Neural progenitor cell (in vitro differentiated cells): ENCODE measurements at regions not wholly inside any gene's neighbourhood (a gene's known extent, or its start where the extent isn't known, plus 50 kb on each side); places are given as distances from the start of the nearest gene placed in this dataset.

Source experiments
- EZH2 ChIP-seq: fragments of 200-600 bp; sonication (generic); IDR thresholded peaks from 2 replicates; pipeline ENCODE4 v1.6.1; 2017; ENCODE audit warnings: antibody characterized with exemption, mild to moderate bottlenecking, moderate library complexity
- EZH2phosphoT487 ChIP-seq: fragments of 200-600 bp; sonication (generic); IDR thresholded peaks from 2 replicates; pipeline ENCODE4 v1.6.1; 2017; ENCODE audit warnings: antibody characterized with exemption
- TF ChIP-seq, protein P1 (sequence below): fragments of 200-600 bp; sonication (generic); IDR thresholded peaks from 2 replicates; pipeline ENCODE4 v1.5.1; 2017; ENCODE audit warnings: antibody characterized with exemption, mild to moderate bottlenecking

DNA sequence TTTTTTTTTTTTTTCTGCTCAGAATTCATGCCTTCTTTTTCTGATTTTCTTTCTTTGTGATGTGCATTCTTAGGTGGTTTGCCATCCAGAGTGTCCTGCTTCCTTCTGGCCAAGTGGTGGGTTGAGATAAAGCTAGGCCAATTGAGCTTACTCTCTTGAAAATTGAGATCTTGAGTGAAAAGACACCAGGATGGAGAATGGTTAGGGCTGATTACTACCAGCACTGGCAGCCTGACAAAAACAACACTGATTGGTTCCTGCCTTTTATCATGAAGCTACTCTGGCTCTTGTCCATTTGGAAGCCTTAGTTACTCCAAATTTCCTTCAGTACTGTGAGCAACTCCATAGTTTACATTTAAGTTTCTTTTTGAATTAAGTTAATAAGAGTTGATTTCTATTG is 404.0 kb downstream of the PPARGC1A start:
- TF ChIP-seq, protein P1, sequence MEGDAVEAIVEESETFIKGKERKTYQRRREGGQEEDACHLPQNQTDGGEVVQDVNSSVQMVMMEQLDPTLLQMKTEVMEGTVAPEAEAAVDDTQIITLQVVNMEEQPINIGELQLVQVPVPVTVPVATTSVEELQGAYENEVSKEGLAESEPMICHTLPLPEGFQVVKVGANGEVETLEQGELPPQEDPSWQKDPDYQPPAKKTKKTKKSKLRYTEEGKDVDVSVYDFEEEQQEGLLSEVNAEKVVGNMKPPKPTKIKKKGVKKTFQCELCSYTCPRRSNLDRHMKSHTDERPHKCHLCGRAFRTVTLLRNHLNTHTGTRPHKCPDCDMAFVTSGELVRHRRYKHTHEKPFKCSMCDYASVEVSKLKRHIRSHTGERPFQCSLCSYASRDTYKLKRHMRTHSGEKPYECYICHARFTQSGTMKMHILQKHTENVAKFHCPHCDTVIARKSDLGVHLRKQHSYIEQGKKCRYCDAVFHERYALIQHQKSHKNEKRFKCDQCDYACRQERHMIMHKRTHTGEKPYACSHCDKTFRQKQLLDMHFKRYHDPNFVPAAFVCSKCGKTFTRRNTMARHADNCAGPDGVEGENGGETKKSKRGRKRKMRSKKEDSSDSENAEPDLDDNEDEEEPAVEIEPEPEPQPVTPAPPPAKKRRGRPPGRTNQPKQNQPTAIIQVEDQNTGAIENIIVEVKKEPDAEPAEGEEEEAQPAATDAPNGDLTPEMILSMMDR: no peak
- TF ChIP-seq EZH2 (no peak), EZH2phosphoT487 (no peak)
